Activated T-cell treated with anti-CD3 and anti-CD28 coated beads, Interleukin-2, amount 50 U/mL, for 4 hours (primary cell): ENCODE measurements at regions not wholly inside any gene's neighbourhood (a gene's known extent, or its start where the extent isn't known, plus 50 kb on each side); places are given as distances from the start of the nearest gene placed in this dataset.
"Not testable (repeated sequence)": the region's sequence is repeated elsewhere in the genome, so short reads cannot be mapped to it uniquely, and the experiment has no call there.

Source experiments
- ATAC-seq, 2 donors: fragments of 200-7000 bp; cut with Tn5 transposase; one replicate each; pipeline ENCODE4 v1.10.0; 2021
- DNase-seq: peaks from one replicate; pipeline ENCODE4 v3.0.0-alpha.2; 2020
- H3K27me3 Mint-ChIP-seq: one replicate; pipeline ENCODE4 v1.8.0; 2021; ENCODE audit warnings: low read depth, mixed read lengths
- H3K36me3 Mint-ChIP-seq: one replicate; pipeline ENCODE4 v1.8.0; 2022; ENCODE audit warnings: mixed read lengths; ENCODE audit not compliant: insufficient read depth
- H3K4me1 Mint-ChIP-seq: one replicate; pipeline ENCODE4 v1.8.0; 2021; ENCODE audit warnings: low read depth, mixed read lengths
- H3K4me3 Mint-ChIP-seq: one replicate; pipeline ENCODE4 v1.8.0; 2021; ENCODE audit warnings: mild to moderate bottlenecking, moderate library complexity, mixed read lengths
- H3K9me3 Mint-ChIP-seq: one replicate; pipeline ENCODE4 v1.8.0; 2021; ENCODE audit warnings: mixed read lengths

GRCh38 chr1:88612292-88612691, 71.8 kb upstream of the PKN2 start:
- DNase-seq (no peak), ATAC-seq (no peak)
- peaks cover 4% of the 10 kb centered on the region for H3K9me3 Mint-ChIP-seq
- H3K27me3 Mint-ChIP-seq = peaks cover 11% of the 10 kb centered on the region
- H3K4me3 Mint-ChIP-seq = no peak overlapping the region
- H3K36me3 Mint-ChIP-seq = peaks cover 3% of the 10 kb centered on the region
- H3K4me1 Mint-ChIP-seq = no peaks in the 10 kb centered on the region

GRCh38 chr1:88612773-88613172, 71.3 kb upstream of the PKN2 start:
- no peak for ATAC-seq
- H3K4me1 Mint-ChIP-seq = no peaks in the 10 kb centered on the region
- peaks cover 9% of the 10 kb centered on the region for H3K9me3 Mint-ChIP-seq
- H3K27me3 Mint-ChIP-seq = peaks cover 11% of the 10 kb centered on the region
- DNase-seq = no peak
- H3K4me3 Mint-ChIP-seq = no peak overlapping the region
- peaks cover 3% of the 10 kb centered on the region for H3K36me3 Mint-ChIP-seq

GRCh38 chr1:88618331-88618730, 65.7 kb upstream of the PKN2 start:
- H3K9me3 Mint-ChIP-seq = peaks cover 26% of the 10 kb centered on the region
- peaks cover 11% of the 10 kb centered on the region for H3K27me3 Mint-ChIP-seq
- H3K4me3 Mint-ChIP-seq = no peak overlapping the region
- DNase-seq (no peak), ATAC-seq (no peak)
- H3K36me3 Mint-ChIP-seq = peaks cover 3% of the 10 kb centered on the region
- no peaks in the 10 kb centered on the region for H3K4me1 Mint-ChIP-seq

GRCh38 chr1:88623101-88623500, 61.0 kb upstream of the PKN2 start:
- not testable (repeated sequence) for DNase-seq, ATAC-seq, H3K4me1 Mint-ChIP-seq, H3K36me3 Mint-ChIP-seq, H3K27me3 Mint-ChIP-seq, H3K4me3 Mint-ChIP-seq
- peaks cover 15% of the 10 kb centered on the region for H3K9me3 Mint-ChIP-seq
